Fibroblast of gingiva (primary cell): ENCODE measurements at regions not wholly inside any gene's neighbourhood (a gene's known extent, or its start where the extent isn't known, plus 50 kb on each side); places are given as distances from the start of the nearest gene placed in this dataset.

ENCODE experiments used
- DNase-seq: peaks from one replicate; pipeline ENCODE4 v3.0.0-alpha.2; 2011; ENCODE audit warnings: low read depth

DNA sequence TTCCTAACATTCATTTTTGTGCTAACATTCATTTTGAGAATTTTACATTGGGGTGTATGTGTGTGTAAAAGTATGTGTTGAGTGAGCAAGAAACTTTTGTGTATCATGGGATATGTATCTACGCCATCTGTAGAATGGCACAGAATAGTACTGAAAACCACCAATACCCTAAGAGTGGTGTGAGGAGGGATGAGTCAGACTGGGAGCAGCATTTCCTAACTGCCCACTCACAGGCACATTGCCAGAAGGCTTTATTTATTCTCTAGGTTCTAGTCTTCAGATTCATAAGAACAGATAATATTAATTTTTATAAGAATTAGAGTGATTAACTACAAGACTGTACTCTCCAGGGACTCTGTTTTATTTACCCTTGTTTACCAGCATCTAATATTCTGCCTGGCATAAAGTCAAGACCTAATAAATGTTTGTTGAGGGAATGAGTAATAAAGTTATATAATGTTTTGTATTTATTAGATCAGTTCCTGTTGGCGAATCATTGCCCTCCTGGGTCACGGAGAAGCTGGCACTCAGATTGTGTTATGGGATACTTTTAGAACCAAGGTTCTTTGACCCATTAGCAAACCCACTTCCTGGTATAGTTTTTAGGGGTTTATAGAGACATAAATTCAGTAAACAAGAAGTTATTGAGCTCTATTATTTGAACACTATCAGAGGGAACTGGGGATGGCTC is 159.1 kb upstream of the PPP2R2B start:
- DNase-seq = peak; percentile 2

DNA sequence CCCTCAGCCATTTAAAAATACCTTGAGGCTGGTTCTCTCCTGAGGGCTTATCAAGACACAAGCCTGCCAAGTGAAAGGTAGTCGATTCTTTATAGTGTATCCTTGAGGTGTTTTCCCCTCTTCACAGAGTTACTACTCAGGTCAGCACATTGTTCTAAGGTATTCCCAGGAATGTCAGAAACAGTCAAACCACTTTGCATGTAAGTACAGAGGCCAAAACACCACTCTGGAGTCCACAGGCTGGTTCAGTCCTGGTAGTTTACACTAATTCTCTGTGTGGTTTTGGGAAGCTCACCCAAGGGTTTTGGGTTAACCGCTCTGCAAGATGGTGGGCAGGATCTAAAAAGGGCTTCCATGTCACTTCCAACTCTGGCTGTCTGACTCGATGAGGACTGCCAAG is 162.3 kb upstream of the PPP2R2B start:
- DNase-seq = no peak

DNA sequence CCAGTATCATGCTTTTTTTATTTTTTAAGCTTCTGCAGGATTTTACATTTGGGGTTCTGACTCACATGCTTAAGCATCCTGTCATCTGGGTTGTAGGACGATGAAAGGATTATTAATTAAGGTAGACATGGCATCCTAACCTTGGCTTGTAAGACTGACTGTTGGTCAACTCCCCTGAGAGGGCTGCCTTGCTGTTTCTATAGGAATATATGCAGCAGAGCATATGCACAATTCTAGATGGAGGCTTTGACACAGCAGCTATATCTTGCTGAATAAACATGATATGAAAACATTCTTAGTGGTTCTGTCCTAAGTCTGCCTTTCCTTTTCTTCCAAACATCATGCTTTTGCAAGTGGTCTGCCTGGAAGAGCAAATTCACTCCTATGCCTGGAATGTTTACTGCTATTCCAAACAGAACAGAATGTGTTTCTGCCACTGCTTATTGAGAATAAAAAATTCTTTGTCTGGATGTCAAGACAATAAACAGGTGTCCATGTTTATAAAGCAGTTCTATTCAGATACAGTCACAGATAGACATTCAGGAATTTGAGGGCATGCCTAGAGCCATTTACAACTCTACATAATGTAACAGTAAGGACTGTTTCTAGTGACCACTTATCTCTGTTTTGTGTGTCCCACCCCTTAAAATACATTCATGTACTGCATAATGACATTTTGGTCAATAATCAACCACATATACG is 166.2 kb upstream of the PPP2R2B start:
- no peak for DNase-seq

DNA sequence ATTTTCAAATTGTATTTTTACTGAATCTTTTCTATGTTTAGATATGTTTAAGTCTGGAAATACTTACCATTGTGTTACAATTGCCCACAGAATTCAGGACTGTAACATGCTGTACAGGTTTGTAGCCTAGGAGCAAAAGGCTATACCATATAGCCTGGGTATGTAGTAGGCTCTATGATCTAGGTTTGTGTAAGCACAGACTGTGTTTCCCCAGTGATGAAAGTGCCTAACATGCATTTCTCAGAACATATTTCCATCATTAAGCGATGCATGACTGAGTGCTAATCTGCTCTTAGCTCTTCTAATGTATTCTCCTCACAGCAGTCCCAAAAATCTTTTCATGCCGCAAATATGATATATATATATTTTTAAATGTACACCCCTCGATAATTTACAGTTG is 166.7 kb upstream of the PPP2R2B start:
- DNase-seq = no peak

DNA sequence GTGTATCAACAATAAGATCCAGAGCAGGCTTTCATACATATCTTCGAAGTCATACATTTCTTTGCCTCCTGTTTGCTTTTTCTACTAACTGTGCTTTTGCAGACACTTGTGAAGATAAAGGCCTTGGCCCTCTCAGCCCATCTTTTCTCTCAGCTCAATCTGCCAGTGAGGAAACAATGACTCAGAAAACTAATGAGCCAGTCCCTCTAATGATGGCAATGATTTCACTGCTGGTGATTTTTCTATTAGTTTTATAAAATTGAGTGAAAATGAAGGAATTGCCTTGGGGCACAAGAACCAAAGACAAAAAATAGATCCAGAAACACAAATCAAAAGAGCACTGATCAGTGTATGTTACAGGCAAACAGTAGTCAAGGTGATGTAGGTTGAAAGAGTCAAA is 167.7 kb upstream of the PPP2R2B start:
- no peak for DNase-seq

DNA sequence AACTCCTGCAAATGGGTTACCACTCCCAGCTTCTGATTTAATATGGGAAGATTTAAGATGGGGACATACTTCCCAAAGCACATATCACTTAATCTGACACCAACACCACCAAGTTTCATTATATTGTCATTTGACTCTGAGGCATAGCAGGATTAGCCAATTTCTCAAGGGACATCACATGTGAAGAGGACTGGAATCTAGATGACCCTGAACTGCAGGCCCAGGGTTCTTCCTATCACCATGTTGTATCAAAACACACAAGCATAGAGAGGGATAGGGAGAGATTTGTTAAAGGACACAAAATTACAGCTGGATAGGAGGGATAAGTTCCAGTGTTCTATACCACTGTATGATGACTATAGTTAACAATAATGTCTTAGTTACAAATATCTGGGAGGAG is 168.3 kb upstream of the PPP2R2B start:
- DNase-seq = no peak

DNA sequence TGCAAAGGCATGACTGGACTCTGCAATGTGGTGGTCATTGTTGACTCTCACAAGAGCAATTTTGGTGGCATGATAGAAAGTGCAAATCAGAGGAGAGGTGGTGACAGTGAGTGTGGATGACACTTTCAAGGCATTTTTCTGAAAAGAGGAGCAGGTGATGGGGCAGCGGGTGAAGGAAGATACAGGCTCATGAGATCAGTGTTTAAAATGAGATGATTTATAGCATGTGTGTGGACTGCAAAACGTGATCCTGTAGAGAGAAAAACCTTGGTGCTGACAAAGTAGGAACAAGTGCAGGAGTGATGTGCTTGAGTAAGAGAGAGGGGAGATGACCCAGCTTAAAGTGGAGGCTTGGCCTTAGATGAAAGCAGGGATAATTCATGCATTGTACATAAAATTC is 171.2 kb upstream of the PPP2R2B start:
- DNase-seq = no peak

DNA sequence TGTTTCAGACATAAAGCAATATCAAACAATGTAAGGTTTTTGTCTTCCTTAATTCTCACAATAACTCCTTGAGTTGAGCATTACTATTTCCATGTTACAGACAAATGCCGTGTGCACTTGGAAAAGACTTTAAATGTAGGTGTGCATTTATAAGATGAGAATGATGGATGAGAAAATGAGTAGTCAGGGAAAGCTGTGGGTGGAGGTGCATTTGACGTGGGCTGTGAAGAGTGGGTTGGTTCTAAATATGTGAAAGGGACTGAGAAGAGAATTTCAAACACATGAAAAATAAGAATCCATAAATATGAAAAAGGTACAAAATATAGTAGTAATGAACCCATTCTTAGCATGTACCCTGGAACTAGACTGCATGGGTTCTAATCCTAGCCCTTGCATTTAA is 171.6 kb upstream of the PPP2R2B start:
- DNase-seq = no peak

DNA sequence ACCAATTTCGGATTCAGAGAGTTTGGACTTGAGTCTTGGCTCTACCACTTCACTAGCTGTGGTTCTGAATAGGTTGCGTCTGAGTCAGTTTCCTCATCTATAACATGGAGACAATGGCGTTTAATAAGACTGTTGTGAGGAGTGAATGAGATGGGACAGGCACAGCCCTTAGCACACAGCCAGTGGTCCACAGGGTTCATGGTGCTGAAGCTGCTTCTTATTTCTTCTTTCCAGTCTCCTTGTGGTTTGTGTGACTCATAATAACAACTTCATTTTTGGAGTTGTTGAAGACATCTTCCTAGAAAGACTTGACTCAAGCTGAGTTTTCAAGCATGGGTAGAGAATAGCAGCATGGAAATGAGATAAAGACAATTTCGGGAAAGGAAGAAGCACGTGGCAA is 172.6 kb upstream of the PPP2R2B start:
- DNase-seq = no peak

DNA sequence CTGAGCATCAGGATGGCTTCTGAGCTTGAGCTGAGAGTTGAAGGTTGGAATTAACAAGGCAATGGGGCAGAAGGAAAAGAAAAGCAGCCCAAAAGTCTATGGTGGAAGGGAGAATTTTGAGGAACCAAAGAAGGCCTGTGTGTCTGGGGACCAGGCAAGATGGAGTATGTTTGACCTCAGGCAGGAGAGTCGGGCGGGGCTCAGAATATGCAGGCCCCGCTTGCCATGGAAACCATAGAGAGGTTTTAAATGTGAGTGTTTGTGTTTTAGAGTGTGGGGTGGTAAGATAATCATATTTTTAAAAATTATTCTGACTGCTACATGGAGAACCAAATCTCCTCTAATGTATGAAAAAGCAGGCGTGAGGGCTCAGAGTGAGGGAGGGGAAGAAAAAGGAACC is 174.0 kb upstream of the PPP2R2B start:
- DNase-seq = no peak

DNA sequence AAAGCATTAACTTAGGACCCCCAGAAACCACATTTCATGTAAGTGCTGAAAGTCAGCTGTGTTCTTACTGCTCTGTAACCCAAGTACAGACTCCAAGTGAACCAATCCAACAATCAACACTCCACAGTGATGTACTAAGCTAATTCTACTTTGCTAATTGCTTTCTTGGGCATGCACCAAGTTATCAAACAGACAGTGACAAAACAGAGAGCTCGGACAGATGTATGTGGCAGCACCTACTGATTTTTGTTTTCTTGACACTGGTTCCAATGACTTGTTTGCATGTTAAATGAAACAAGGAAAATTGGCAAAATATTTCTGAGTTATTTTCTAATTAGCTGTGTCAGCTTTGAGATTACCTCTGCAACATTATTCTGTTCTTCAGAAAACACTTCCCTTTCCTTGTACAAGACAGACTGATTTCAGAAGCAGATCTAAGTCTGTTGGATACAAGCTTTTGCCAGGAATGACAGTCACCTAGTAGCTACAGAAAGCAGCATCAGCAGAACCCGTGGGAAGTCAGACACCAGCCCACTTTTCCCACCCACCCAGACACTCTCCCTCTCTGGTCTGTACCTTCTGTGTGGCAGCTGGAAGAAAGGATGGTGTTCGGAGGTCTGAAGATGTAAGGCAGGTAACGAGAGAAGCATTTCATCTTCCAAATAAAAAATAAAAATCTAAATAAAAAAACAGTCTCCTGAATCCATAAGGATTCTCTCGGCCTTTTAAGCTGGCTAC is 176.7 kb upstream of the PPP2R2B start:
- no peak for DNase-seq

DNA sequence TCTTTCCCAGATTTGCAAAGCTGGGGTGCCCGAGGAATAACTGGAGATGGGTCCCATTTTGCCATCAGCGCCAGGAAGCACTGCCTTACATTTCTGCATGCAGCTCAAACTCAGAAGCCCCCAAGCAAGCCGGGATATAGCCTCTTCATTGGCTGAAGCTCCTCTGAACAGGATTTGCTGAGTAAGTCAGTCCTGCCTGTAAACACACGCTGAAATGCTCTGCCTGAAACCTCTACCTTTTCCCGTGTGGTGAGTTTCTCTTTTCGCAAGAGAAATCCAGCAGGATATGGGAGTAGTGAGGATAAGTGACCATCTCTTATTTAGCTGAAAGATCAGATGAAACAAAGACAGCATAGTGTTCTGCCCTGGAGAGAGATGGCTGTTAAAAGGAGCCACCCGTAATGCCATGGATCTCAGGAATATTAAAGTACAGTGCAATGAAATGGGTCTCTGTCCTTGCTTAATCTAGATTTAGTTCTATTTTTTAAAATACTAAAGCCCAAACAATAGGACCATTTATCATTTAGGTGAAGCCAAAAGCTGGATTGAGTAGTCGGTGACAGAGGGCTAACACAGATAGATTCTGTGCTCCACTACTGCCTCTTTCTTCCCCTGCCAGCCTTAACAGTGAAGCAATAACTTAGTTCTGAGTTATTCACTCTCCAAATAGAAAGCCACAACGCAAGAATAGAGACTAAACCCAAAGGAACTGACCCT is 177.5 kb upstream of the PPP2R2B start:
- no peak for DNase-seq

DNA sequence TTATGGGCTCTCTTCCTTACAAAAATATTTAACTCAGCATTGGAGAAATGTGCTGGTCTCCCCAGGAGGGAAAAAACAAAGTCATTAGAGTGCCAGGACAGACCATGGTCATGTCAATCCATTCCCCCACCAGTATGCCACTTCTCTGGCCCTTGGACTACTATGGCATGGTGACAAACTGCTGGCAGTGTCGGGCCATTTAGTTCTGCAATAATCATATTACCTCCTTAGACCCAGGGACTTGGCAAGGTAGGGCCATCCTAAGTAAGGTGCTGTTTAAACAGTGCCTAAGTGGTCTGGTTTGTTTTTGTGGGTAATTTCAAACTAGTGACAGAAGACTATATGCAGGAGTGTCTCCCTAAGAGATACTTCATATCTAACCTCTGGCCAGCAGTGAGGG is 177.8 kb upstream of the STK32A start:
- DNase-seq = no peak

DNA sequence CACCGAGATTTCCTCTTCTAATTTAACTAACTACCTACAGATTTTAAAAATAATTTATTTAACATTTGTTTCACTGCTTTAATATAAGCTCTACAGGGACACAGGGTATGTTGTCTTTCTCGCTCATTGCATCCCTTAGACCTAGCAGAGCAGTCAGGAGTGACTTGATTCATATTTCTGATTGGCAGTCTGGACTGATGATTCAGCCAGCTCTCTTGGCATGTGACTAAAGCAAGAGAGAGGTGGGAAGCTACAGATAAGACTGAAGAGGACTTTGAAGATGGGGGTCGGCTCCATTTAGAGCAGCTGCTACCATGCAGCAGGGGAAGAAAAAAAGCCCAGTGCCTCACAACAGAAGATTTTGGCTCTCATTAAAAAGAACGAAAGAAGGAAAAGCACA is 173.4 kb upstream of the STK32A start:
- no peak for DNase-seq

DNA sequence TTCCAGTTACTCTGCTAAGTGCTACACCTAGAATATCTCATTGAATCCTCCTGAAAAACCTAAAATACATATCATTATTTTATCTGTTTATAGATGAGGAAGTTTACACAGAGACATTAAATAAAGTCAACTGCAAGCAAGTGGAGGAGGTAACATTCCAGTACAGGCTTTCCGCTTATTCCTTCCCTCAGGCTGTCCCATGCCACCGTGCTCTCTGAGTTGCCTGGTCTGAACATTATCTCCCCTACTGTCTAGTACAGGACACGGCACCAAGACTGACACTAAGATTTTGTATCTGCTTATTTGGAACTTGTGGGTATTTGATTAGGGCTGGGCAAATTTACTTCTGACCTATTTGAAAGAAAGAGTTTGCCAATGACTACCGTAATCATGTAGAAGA is 172.4 kb upstream of the STK32A start:
- no peak for DNase-seq

DNA sequence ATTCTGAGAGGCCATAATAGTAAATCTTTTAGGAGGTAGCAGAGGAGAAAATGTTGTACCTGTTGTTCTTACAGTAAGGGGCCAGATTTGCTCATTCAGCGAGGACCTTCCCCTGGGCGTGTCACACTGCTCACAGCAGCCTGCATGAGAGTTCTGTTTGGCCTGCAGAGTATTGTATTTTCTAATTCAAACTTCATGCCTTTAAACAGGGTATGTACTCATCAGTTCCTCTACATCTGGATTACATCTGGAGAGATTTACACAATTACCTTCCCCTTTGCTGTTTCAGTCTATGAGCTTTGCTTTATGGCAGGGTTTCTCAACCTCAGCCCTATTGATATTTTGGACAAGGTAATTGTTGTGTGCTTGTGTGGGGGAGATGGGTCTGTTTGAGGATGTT is 170.9 kb upstream of the STK32A start:
- no peak for DNase-seq

DNA sequence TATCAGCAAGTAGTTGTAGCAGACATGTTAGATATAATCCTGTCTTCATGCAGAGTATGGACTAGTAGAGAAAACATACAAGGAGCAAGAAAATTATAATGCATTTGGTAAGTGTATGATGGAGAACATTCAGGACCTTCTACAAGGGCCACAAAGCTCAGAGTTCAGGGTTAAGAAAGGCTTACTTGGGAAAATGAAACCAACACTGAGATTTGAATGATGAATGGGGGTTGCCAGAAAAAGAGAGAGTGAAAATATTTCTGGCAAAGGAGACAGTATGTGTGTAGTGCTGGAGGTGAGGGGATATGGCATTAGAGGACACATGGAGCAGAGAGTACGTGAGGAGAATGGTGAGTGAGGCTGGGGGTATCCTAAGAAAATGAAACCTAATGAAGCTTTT is 169.8 kb upstream of the STK32A start:
- DNase-seq = no peak

DNA sequence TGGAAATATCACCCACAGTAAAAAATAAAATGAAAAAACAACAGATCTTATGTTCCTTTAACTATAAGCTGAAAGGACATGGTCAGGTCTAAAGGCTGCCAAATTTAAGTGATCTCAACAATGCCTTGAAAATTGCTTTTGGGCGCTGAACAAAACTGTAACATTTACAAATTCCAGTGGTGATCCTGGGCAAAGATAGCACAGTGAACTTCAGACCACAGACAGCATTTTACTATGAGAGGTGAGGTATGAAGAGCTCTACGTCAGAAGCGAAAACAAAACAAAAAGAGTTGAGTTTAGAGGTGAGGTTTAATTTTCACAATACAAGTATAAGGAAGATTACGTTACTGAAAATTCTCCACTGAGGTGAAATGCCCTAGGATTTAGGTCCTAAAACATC is 165.8 kb upstream of the STK32A start:
- no peak for DNase-seq

DNA sequence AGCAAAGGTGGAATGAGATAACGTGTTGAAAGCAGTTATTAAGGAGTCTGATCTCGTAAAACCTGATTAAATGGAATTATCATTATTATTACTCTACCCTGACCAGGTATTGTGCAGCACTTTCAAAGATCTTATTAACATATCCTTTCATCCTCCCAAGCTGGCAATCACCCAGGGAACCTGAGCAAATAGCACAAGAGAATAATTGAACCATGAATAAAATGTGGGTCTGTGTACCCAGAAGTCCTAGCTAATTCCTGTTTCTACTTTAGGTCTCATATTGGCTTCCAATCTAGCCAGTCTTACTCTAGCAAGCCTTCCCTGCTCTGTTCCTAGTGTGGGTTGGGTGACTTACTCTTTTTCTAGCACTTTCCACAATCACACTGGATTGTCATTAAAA is 162.2 kb upstream of the STK32A start:
- DNase-seq = no peak

DNA sequence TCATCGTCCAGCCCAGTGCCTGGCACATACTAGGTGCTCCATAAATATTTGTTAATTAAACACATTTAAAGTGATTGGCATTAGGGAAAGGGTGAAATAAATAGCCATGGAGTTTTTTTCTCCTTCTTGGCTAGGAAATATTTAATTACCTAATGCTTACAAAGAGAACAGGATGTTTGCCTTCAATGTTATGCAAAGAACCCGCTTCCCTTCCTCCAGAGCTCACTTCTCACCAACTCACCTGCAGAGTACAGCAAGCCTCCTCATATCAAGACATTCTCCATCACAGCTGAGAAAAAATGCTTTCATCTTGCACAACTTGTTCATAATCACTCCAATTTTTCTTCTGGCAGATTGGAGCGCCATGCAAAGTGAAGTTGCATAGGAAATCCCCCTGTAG is 161.7 kb upstream of the STK32A start:
- no peak for DNase-seq

DNA sequence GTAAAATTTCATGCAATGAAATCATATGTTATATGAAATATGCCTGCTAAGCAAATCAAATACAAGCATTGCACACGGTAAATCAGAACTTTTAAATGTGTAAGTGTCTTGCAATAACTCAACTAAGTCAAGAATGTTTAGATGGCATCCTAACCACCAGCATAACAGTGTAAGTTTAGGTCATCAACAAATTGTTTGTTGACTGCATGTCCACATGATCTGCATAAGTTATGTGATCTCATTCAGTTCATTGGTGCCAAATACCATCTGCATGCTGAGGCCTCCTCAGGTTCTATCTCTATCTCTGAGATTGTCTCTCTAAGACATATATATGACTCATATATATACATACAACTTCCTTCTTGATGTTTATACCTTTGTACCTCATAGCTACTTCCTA is 159.6 kb upstream of the STK32A start:
- DNase-seq = no peak

DNA sequence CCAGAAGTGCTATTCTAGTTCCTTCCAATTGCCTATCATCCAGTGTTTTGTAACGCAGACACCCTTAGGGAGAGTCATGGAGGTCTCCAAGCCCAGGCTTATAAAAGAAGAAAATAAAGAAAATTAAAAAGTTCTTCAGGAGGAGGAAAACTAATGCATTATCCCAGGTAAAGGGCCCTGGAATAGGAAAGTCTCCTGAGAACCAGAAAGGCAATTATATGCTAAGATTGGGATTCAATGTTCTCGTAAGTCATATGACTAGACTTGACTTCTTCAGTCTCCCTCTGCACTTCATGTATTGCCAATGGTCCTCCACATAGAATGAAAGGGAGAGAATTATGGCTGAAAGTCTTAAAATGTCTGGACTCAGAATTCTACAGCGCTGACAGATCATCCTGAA is 154.4 kb upstream of the STK32A start:
- no peak for DNase-seq

DNA sequence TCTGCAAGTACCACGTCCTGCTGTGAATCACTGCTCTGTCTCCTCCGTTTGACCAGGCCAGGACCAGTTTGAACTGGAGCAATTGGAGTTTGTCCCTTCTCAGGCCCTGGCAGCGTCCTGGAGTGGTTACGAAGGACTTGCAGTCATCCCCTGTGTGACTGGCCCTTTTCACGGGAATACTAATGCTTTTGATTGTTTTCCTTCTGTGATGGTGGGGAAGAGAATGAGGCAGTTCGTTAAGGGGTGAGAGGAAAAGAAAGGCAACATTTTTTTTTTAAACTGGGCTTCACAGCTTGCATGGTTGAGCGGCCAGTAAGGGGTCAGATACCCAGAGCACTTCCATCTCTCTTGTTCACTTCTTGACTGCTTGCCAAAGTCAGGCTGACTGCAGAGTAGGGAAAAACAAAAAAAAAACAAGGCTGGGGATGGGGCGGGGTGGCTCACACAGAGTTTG is 153.5 kb upstream of the STK32A start:
- DNase-seq = no peak
